WTC11 (cell line): ENCODE measurements at regions not wholly inside any gene's neighbourhood (a gene's known extent, or its start where the extent isn't known, plus 50 kb on each side); places are given as distances from the start of the nearest gene placed in this dataset.

Experiments used
- ATAC-seq: fragments of 200-7000 bp; cut with Tn5 transposase; 2 replicates; pipeline ENCODE4 v1.10.0; 2021; ENCODE audit warnings: mild to moderate bottlenecking, moderate library complexity
- CTCF ChIA-PET: fragments of 300-600 bp; sonication (Branson Sonifier 250); formaldehyde crosslinking; loops from one replicate; lab custom pipeline; 2021; ENCODE audit warnings: antibody characterized with exemption; lab: Charles Lee
- POLR2A ChIA-PET: fragments of 350-600 bp; sonication (Branson Sonifier 250); formaldehyde crosslinking; loops from one replicate; lab custom pipeline; 2021; ENCODE audit warnings: antibody characterized with exemption; lab: Charles Lee
- DNase-seq: peaks from one replicate; pipeline ENCODE4 v3.0.0; 2021; ENCODE audit warnings: low spot score
- H3K27ac Mint-ChIP-seq: 2 replicates; pipeline ENCODE4 v1.8.0; 2021; ENCODE audit warnings: mixed read lengths
- H3K27me3 Mint-ChIP-seq: 2 replicates; pipeline ENCODE4 v1.8.0; 2021; ENCODE audit warnings: low read depth, mild to moderate bottlenecking, moderate library complexity, mixed read lengths
- H3K36me3 Mint-ChIP-seq: 2 replicates; pipeline ENCODE4 v1.8.0; 2021; ENCODE audit warnings: mixed read lengths
- H3K4me1 Mint-ChIP-seq: 2 replicates; pipeline ENCODE4 v1.8.0; 2022; ENCODE audit warnings: mixed read lengths
- H3K4me3 Mint-ChIP-seq: 2 replicates; pipeline ENCODE4 v1.8.0; 2021; ENCODE audit warnings: mild to moderate bottlenecking, moderate library complexity, mixed read lengths
- H3K9me3 Mint-ChIP-seq: 2 replicates; pipeline ENCODE4 v1.8.0; 2021; ENCODE audit warnings: mixed read lengths
- ELF4 ChIP-seq: sonication (generic); formaldehyde crosslinking; IDR thresholded peaks from 2 replicates; pipeline ENCODE4 v1.8.1; 2022; ENCODE audit warnings: low read depth, mild to moderate bottlenecking, moderate library complexity, missing genetic modification reagents
- GTF2I ChIP-seq: fragments of 250-450 bp; sonication (Bioruptor Pico); conservative IDR thresholded peaks from 2 replicates; pipeline ENCODE4 v1.4.0; 2021; ENCODE audit warnings: mild to moderate bottlenecking
- JUN ChIP-seq: sonication (generic); formaldehyde crosslinking; IDR thresholded peaks from 2 replicates; pipeline ENCODE4 v1.8.0; 2023; ENCODE audit warnings: mild to moderate bottlenecking, missing genetic modification reagents
- MXD4 ChIP-seq: fragments of 250-450 bp; sonication (Bioruptor Pico); IDR thresholded peaks from 2 replicates; pipeline ENCODE4 v1.8.0; 2021; ENCODE audit warnings: mild to moderate bottlenecking, moderate library complexity, borderline replicate concordance
- MYBL2 ChIP-seq: sonication (generic); formaldehyde crosslinking; IDR thresholded peaks from 2 replicates; pipeline ENCODE4 v1.8.1; 2023; ENCODE audit warnings: mild to moderate bottlenecking, moderate library complexity, missing genetic modification reagents
- NFATC4 ChIP-seq: fragments of 250-450 bp; sonication (Bioruptor Pico); IDR thresholded peaks from 2 replicates; pipeline ENCODE4 v1.9.0; 2021; ENCODE audit warnings: mild to moderate bottlenecking
- NFE2L1 ChIP-seq: sonication (generic); formaldehyde crosslinking; IDR thresholded peaks from 2 replicates; pipeline ENCODE4 v1.8.1; 2023; ENCODE audit warnings: missing genetic modification reagents
- NR2C2 ChIP-seq: sonication (generic); formaldehyde crosslinking; IDR thresholded peaks from 2 replicates; pipeline ENCODE4 v1.8.0; 2022; ENCODE audit warnings: mild to moderate bottlenecking, missing genetic modification reagents
- RELA ChIP-seq: sonication (generic); formaldehyde crosslinking; IDR thresholded peaks from 2 replicates; pipeline ENCODE4 v1.8.1; 2022; ENCODE audit warnings: missing genetic modification reagents, mild to moderate bottlenecking, borderline replicate concordance
- ZNF416 ChIP-seq: fragments of 250-450 bp; sonication (Bioruptor Pico); IDR thresholded peaks from 2 replicates; pipeline ENCODE4 v1.9.0; 2021; ENCODE audit warnings: mild to moderate bottlenecking, inconsistent platforms
- TF ChIP-seq, protein P1 (sequence below): sonication (generic); formaldehyde crosslinking; IDR thresholded peaks from 2 replicates; pipeline ENCODE4 v1.8.0; 2022; ENCODE audit warnings: mild to moderate bottlenecking, missing genetic modification reagents
- TF ChIP-seq, protein P2 (sequence below): sonication (generic); formaldehyde crosslinking; IDR thresholded peaks from 2 replicates; pipeline ENCODE4 v1.8.1; 2022; ENCODE audit warnings: mild to moderate bottlenecking, missing genetic modification reagents, moderate library complexity, borderline replicate concordance
- TF ChIP-seq, protein P3 (sequence below): sonication (generic); formaldehyde crosslinking; conservative IDR thresholded peaks from 2 replicates; pipeline ENCODE4 v1.8.1; 2023; ENCODE audit warnings: mild to moderate bottlenecking, low read depth, missing genetic modification reagents, moderate library complexity
- TF ChIP-seq, protein P4 (sequence below): sonication (generic); formaldehyde crosslinking; conservative IDR thresholded peaks from 2 replicates; pipeline ENCODE4 v1.8.1; 2022; ENCODE audit warnings: mild to moderate bottlenecking, missing genetic modification reagents
- TF ChIP-seq, protein P5 (sequence below): sonication (generic); formaldehyde crosslinking; IDR thresholded peaks from 2 replicates; pipeline ENCODE4 v1.8.1; 2023; ENCODE audit warnings: mild to moderate bottlenecking, missing genetic modification reagents
- TF ChIP-seq, protein P6 (sequence below): sonication (generic); formaldehyde crosslinking; IDR thresholded peaks from 2 replicates; pipeline ENCODE4 v1.8.0; 2022; ENCODE audit warnings: missing genetic modification reagents

DNA sequence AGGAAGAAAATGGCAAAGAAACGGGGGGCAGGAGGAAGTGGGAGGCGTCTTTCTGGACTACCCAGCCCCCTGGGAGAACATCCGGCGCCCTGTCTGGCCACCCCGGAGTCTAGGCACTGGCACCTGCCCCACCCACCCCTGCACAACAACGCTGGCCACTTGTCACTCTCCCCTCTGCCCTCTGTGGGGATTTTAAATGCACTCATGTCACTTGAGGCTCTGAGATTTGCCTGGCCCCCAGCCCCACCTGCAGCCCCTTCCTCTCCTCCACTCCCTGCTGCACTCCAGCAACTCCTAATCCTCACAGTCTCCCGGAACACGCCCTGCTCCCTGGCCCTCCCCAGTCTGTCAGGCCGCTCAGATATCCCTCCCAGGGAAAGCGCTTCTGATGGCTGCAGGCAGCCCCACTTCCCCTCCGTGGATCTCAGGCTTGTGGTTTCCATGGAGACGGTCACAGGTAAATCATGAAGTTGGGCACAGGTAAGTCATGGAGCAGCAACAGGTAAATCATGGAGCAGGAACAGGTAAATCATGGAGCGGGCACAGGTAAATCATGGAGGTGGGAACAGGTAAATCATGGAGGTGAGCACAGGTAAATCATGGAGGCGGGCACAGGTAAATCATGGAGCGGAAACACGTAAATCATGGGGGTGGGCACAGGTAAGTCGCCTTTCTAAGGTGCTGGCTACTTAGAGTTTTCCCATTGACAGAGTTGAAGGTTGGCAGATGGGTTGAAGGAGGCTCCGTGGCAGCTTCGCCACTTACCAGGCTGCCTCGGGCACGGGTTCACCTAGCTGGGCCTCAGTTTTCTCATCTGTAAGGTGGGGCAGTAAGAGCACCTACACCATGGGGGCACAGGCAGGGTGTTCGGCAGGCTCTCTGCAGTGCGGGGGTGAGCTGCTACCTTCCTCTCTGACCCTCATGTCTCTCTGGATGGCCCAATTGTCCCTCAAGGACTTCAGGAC, 79.0 kb upstream of the SHISAL1 start:
- no peaks in the 10 kb centered on the region for H3K27me3 Mint-ChIP-seq
- POLR2A ChIA-PET = no interaction called here
- CTCF ChIA-PET = no interaction called here

DNA sequence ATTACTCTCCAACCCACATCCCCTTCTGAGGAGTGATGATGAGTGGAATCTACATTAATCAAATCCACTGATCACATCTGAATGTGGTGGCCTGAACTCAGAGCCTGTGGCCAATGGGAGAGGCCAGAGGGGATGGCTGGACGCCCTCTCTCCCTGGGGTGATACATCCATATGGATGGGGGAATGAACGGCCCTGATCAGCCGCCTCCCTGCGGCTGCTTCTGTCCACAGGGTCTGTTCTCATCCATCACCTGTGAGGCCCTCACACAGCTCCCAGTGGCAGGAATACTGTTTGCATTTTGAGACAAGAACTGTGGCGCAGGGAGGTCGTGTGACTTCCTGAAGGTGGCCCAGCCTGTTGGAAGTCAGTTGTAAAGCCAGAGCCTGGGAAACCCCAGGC, 78.3 kb upstream of the SHISAL1 start:
- Mint-ChIP-seq H3K36me3 (no peaks in the 10 kb centered on the region), H3K4me1 (peaks cover 12% of the 10 kb centered on the region), H3K27me3 (no peaks in the 10 kb centered on the region), H3K27ac (no peak overlapping the region), H3K4me3 (no peak overlapping the region), H3K9me3 (no peaks in the 10 kb centered on the region)
- DNase-seq (peak; percentile 9), ATAC-seq (no peak)
- ChIA-PET CTCF (no interaction called here), POLR2A (no interaction called here)
- TF ChIP-seq, protein P1, sequence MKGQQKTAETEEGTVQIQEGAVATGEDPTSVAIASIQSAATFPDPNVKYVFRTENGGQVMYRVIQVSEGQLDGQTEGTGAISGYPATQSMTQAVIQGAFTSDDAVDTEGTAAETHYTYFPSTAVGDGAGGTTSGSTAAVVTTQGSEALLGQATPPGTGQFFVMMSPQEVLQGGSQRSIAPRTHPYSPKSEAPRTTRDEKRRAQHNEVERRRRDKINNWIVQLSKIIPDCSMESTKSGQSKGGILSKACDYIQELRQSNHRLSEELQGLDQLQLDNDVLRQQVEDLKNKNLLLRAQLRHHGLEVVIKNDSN (CRISPR knock-in tag) = no peak
- TF ChIP-seq ZNF416 (CRISPR knock-in tag) = no peak
- no peak for TF ChIP-seq NFE2L1 (CRISPR knock-in tag)
- TF ChIP-seq NFATC4 = no peak
- TF ChIP-seq, protein P2, sequence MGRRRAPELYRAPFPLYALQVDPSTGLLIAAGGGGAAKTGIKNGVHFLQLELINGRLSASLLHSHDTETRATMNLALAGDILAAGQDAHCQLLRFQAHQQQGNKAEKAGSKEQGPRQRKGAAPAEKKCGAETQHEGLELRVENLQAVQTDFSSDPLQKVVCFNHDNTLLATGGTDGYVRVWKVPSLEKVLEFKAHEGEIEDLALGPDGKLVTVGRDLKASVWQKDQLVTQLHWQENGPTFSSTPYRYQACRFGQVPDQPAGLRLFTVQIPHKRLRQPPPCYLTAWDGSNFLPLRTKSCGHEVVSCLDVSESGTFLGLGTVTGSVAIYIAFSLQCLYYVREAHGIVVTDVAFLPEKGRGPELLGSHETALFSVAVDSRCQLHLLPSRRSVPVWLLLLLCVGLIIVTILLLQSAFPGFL (CRISPR knock-in tag) = no peak
- TF ChIP-seq, protein P3, sequence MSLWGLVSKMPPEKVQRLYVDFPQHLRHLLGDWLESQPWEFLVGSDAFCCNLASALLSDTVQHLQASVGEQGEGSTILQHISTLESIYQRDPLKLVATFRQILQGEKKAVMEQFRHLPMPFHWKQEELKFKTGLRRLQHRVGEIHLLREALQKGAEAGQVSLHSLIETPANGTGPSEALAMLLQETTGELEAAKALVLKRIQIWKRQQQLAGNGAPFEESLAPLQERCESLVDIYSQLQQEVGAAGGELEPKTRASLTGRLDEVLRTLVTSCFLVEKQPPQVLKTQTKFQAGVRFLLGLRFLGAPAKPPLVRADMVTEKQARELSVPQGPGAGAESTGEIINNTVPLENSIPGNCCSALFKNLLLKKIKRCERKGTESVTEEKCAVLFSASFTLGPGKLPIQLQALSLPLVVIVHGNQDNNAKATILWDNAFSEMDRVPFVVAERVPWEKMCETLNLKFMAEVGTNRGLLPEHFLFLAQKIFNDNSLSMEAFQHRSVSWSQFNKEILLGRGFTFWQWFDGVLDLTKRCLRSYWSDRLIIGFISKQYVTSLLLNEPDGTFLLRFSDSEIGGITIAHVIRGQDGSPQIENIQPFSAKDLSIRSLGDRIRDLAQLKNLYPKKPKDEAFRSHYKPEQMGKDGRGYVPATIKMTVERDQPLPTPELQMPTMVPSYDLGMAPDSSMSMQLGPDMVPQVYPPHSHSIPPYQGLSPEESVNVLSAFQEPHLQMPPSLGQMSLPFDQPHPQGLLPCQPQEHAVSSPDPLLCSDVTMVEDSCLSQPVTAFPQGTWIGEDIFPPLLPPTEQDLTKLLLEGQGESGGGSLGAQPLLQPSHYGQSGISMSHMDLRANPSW = no peak
- TF ChIP-seq, protein P4, sequence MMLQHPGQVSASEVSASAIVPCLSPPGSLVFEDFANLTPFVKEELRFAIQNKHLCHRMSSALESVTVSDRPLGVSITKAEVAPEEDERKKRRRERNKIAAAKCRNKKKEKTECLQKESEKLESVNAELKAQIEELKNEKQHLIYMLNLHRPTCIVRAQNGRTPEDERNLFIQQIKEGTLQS = no peak
- no peak for TF ChIP-seq MXD4 (CRISPR knock-in tag)
- TF ChIP-seq MYBL2 (CRISPR knock-in tag) = no peak
- no peak for TF ChIP-seq NR2C2 (CRISPR knock-in tag)
- no peak for TF ChIP-seq ELF4 (CRISPR knock-in tag)
- TF ChIP-seq RELA = no peak
- TF ChIP-seq GTF2I (CRISPR knock-in tag) = no peak
- TF ChIP-seq, all 79 proteins: peak for 0

More for the DNA sequence above, 79.0 kb upstream of the SHISAL1 start:
- H3K9me3 Mint-ChIP-seq = no peaks in the 10 kb centered on the region
- H3K27ac Mint-ChIP-seq = peak overlapping the region; percentile 34
- H3K36me3 Mint-ChIP-seq = no peaks in the 10 kb centered on the region
- TF ChIP-seq, protein P5, sequence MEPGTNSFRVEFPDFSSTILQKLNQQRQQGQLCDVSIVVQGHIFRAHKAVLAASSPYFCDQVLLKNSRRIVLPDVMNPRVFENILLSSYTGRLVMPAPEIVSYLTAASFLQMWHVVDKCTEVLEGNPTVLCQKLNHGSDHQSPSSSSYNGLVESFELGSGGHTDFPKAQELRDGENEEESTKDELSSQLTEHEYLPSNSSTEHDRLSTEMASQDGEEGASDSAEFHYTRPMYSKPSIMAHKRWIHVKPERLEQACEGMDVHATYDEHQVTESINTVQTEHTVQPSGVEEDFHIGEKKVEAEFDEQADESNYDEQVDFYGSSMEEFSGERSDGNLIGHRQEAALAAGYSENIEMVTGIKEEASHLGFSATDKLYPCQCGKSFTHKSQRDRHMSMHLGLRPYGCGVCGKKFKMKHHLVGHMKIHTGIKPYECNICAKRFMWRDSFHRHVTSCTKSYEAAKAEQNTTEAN = no peak
- TF ChIP-seq JUN (CRISPR knock-in tag) = no peak
- TF ChIP-seq, protein P6, sequence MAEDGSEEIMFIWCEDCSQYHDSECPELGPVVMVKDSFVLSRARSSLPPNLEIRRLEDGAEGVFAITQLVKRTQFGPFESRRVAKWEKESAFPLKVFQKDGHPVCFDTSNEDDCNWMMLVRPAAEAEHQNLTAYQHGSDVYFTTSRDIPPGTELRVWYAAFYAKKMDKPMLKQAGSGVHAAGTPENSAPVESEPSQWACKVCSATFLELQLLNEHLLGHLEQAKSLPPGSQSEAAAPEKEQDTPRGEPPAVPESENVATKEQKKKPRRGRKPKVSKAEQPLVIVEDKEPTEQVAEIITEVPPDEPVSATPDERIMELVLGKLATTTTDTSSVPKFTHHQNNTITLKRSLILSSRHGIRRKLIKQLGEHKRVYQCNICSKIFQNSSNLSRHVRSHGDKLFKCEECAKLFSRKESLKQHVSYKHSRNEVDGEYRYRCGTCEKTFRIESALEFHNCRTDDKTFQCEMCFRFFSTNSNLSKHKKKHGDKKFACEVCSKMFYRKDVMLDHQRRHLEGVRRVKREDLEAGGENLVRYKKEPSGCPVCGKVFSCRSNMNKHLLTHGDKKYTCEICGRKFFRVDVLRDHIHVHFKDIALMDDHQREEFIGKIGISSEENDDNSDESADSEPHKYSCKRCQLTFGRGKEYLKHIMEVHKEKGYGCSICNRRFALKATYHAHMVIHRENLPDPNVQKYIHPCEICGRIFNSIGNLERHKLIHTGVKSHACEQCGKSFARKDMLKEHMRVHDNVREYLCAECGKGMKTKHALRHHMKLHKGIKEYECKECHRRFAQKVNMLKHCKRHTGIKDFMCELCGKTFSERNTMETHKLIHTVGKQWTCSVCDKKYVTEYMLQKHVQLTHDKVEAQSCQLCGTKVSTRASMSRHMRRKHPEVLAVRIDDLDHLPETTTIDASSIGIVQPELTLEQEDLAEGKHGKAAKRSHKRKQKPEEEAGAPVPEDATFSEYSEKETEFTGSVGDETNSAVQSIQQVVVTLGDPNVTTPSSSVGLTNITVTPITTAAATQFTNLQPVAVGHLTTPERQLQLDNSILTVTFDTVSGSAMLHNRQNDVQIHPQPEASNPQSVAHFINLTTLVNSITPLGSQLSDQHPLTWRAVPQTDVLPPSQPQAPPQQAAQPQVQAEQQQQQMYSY = peak; percentile 97
- H3K4me1 Mint-ChIP-seq = peaks cover 7% of the 10 kb centered on the region
- DNase-seq (peak; percentile 9), ATAC-seq (no peak; the same call in 1 of the 2 replicates)
- no peak overlapping the region for H3K4me3 Mint-ChIP-seq
